ENCODE measurements at regions not wholly inside any gene's neighbourhood (a gene's known extent, or its start where the extent isn't known, plus 50 kb on each side); places are given as distances from the start of the nearest gene placed in this dataset.

- no peak overlapping the region for H3K4me3 Mint-ChIP-seq (ENCODE audit: unreplicated experiment)
- no TSS peak for BruUV-seq (replicated peaks)
- no peak overlapping the region for H3K27ac Mint-ChIP-seq (ENCODE audit: low read depth, unreplicated experiment)
- ChIA-PET CTCF (no interaction called here), POLR2A (no interaction called here)
- intact Hi-C loops (cut with micrococcal nuclease): no loop called here
- no peak for TF ChIP-seq CTCF (IDR thresholded peaks at IDR 0.05; ENCODE audit: unreplicated experiment)
- H3K36me3 Mint-ChIP-seq (ENCODE audit: insufficient read depth, unreplicated experiment): peaks cover 7% of the 10 kb centered on the region
- H3K4me1 Mint-ChIP-seq (ENCODE audit: insufficient read depth, unreplicated experiment): peaks cover 38% of the 10 kb centered on the region
- no peaks in the 10 kb centered on the region for H3K27me3 Mint-ChIP-seq (ENCODE audit: insufficient read depth, unreplicated experiment)
- no peaks in the 10 kb centered on the region for H3K9me3 Mint-ChIP-seq (ENCODE audit: unreplicated experiment)
- DNase-seq (ENCODE audit: unreplicated experiment): no peak
Observed at GRCh38 chr9:129272348-129273025, 94.4 kb upstream of the IER5L start.

- ChIA-PET CTCF (no interaction called here), POLR2A (no interaction called here)
- Mint-ChIP-seq H3K27me3 (ENCODE audit: insufficient read depth, unreplicated experiment) (no peaks in the 10 kb centered on the region), H3K9me3 (ENCODE audit: unreplicated experiment) (no peaks in the 10 kb centered on the region), H3K27ac (ENCODE audit: low read depth, unreplicated experiment) (peak overlapping the region; percentile 25), H3K4me1 (ENCODE audit: insufficient read depth, unreplicated experiment) (peaks cover 24% of the 10 kb centered on the region), H3K36me3 (ENCODE audit: insufficient read depth, unreplicated experiment) (no peaks in the 10 kb centered on the region), H3K4me3 (ENCODE audit: unreplicated experiment) (no peak overlapping the region)
- BruUV-seq (replicated peaks): no TSS peak
- intact Hi-C loops (cut with micrococcal nuclease): no loop called here
- no peak for TF ChIP-seq CTCF (IDR thresholded peaks at IDR 0.05; ENCODE audit: unreplicated experiment)
- DNase-seq (ENCODE audit: unreplicated experiment): no peak
Observed at GRCh38 chr9:129270903-129271431, 92.9 kb upstream of the IER5L start.

GRCh38 chr9:129270205-129270604, 92.1 kb upstream of the IER5L start:
- BruUV-seq (replicated peaks): no TSS peak
- H3K27ac Mint-ChIP-seq (ENCODE audit: low read depth, unreplicated experiment): no peak overlapping the region
- H3K36me3 Mint-ChIP-seq (ENCODE audit: insufficient read depth, unreplicated experiment): no peaks in the 10 kb centered on the region
- H3K4me3 Mint-ChIP-seq (ENCODE audit: unreplicated experiment): no peak overlapping the region
- H3K4me1 Mint-ChIP-seq (ENCODE audit: insufficient read depth, unreplicated experiment): peaks cover 16% of the 10 kb centered on the region
- no peaks in the 10 kb centered on the region for H3K27me3 Mint-ChIP-seq (ENCODE audit: insufficient read depth, unreplicated experiment)
- no peak for DNase-seq (ENCODE audit: unreplicated experiment)
- no peaks in the 10 kb centered on the region for H3K9me3 Mint-ChIP-seq (ENCODE audit: unreplicated experiment)
- CTCF ChIA-PET: no interaction called here
- intact Hi-C loops (cut with micrococcal nuclease): no loop called here
- POLR2A ChIA-PET: no interaction called here
- TF ChIP-seq CTCF (IDR thresholded peaks at IDR 0.05; ENCODE audit: unreplicated experiment): no peak

- no TSS peak for BruUV-seq (replicated peaks)
- Mint-ChIP-seq H3K4me3 (ENCODE audit: unreplicated experiment) (no peak overlapping the region), H3K27me3 (ENCODE audit: insufficient read depth, unreplicated experiment) (no peaks in the 10 kb centered on the region), H3K27ac (ENCODE audit: low read depth, unreplicated experiment) (no peak overlapping the region), H3K9me3 (ENCODE audit: unreplicated experiment) (no peaks in the 10 kb centered on the region), H3K36me3 (ENCODE audit: insufficient read depth, unreplicated experiment) (no peaks in the 10 kb centered on the region), H3K4me1 (ENCODE audit: insufficient read depth, unreplicated experiment) (peaks cover 12% of the 10 kb centered on the region)
- ChIA-PET CTCF (interaction anchor here (0.7 kb wide), 1 partner anchor 326 kb away, joined by 3 read pairs; no protein-coding TSS in a partner anchor), POLR2A (no interaction called here)
- no peak for TF ChIP-seq CTCF (IDR thresholded peaks at IDR 0.05; ENCODE audit: unreplicated experiment)
- intact Hi-C loops (cut with micrococcal nuclease): no loop called here
- DNase-seq (ENCODE audit: unreplicated experiment): no peak
Observed at GRCh38 chr9:129267141-129267540, 89.1 kb upstream of the IER5L start.

All from MCF 10A (cell line).